Gastroesophageal sphincter (tissue), 3 donors: ENCODE measurements at regions not wholly inside any gene's neighbourhood (a gene's known extent, or its start where the extent isn't known, plus 50 kb on each side); places are given as distances from the start of the nearest gene placed in this dataset.

Source experiments
- CTCF ChIP-seq, 4 experiments: fragments of 200-600 bp in 2 of 4; fragments of 450-650 bp in 2 of 4; sonication (generic) in 1 of 4; IDR thresholded peaks; one replicate each; pipeline ENCODE4 v1.5.1; 2017 to 2019; ENCODE audit warnings: antibody characterized with exemption in 4 of 4, mild to moderate bottlenecking in 2 of 4, moderate library complexity in 2 of 4
- POLR2A ChIP-seq, 2 donors: fragments of 450-650 bp; IDR thresholded peaks; one replicate each; pipeline ENCODE4 v1.6.1; 2017; ENCODE audit warnings: antibody characterized with exemption in 2 of 2, mild to moderate bottlenecking in 2 of 2, moderate library complexity in 1 of 2

GRCh38 chr2:217273851-217274250, 414.0 kb upstream of the TNP1 start:
- TF ChIP-seq CTCF (IDR thresholded peaks at IDR 0.05) (no peak), POLR2A (IDR thresholded peaks at IDR 0.05) (no peak)
